Non-pigmented ciliary epithelial cell (primary cell): ENCODE measurements at regions not wholly inside any gene's neighbourhood (a gene's known extent, or its start where the extent isn't known, plus 50 kb on each side); places are given as distances from the start of the nearest gene placed in this dataset.

ENCODE experiments used
- DNase-seq: peaks from one replicate; pipeline ENCODE4 v3.0.0-alpha.2; 2010; ENCODE audit warnings: low read depth

DNA sequence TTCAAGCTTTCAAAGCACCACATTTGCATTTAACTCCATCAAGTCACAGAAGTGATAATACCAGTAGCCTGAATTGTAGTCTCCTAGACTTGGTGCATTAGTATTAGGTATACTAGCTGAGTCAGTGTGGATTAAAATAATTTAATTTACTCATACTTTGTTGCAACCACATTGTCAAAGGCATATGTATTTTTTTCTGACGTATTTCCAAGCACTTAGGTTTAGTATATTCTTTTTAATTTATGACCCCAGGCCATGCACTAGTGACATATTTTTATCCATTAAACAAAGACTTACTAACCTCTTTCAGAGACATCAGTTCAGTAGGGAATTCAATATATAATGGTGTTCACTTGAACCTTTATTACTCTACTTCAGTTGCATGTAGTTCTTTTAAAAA lies 1894.5 kb downstream of the NCAM2 start:
- DNase-seq, result no peak

DNA sequence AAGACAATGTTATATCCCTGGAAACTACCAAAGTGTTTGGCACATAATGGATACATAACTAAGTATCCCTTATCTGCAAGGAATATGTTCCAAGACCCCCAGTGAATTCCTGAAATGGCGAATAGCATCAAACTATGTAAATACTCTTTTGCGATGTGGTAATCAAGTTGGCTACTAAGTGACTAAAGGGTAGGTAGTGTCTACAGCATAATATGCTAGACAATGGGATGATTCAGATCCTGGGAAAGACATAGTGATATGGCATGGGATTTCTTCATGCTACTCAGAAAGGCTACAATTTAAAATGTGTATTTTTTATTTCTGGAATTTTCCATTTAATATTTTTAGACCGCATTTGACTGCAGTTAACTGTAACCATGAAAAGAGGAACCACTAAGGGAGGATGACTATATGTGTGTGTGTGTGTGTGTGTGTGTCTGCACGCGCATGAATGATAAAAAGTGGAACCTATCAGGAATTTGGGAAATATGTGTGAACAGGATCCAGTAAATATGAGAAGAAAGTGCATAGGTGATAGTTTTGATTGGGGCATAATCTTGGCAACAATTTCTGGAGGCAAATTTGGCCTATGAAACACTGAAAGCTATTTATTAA lies 1899.9 kb downstream of the NCAM2 start:
- no peak for DNase-seq

DNA sequence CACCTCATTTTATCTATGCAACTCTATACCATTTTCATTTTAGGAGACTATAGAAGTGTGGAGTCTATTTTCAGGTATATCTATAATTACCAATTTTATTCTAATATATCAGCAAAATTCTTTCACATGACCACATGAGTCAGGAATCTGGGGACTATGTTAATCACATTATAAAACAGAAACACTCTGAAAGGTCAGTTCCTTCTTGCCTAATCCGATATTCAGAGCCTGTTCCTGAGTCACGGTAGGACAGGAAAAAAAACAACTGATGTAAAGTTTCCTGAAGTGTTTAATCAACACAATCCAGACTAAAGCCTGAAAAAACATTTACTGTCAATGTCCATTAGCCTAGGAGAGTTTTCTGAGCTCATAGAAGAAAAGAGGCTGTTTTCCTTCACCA lies 1902.3 kb downstream of the NCAM2 start:
- no peak for DNase-seq

DNA sequence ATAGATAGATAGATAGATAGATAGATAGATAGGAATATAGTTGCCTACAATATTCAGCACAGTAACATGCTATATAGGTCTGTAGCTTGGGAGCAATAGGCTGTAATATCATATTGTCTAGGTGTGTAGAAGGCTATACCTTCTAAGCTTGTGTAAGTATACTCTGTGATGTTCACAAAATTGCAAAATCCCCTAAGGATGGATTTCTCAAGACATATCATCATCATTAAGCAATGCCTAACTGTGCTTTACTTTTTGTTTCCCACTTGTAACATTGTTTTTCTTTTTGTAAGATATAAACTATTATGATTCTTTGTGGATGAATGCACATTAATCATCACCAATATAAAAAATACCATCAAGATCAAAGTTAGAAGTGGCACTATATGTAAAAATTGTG lies 1905.6 kb downstream of the NCAM2 start:
- DNase-seq, result no peak

DNA sequence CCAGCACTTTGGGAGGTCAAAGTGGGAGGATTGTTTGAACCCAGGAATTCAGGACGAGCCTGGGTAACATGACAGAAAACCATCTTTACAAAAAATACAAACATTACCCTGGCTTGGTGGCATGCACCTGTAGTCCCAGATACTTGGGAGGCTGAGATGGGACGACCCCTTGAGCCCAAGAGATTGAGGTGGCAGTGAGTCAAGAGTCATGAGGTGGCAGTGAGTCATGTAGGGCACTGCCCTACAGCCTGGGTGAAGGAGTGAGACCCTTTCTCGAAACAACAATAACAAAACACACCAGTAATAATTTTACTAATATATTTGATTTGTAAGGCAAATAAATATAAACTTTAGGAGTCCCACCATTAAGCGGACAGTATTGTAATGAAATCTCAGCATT lies 1906.2 kb downstream of the NCAM2 start:
- DNase-seq, result no peak

DNA sequence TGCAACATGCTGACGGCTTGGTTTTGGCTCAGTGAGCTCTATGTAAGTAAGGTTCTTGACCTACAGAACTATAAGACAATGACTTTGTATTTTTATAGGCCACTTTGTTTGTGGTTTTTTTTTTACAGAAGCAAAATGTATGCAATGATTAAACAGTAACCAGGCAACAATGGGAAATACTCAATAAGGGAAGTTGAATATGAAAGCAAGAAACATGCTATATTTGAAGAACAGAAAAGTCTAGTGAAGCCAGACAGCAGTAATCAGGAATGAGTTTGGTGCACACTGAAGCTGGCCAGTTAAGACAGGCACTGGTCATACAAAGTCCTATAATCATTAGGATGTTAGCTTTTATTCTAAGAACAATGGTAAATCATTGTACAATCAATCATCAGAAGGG lies 1926.8 kb downstream of the NCAM2 start:
- DNase-seq, result no peak

DNA sequence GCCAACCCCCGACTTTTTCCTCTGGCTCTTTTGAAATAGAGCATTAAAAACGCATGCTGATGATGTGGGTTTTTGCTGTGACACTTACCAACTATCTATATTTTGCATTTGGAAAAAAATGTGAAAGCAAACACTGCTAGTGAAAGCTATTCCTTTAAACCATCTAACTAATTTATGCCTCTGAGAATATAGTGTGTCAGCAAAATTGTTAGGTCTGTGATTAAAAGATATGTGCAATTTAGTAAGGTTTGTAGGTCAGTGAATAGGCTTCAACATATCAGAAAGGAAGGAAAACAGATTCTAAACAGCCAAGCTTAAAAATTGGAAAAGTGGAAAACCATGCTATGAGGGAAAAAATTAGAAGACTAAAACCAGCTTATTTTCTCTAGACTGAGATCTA lies 1929.3 kb downstream of the NCAM2 start:
- no peak for DNase-seq

DNA sequence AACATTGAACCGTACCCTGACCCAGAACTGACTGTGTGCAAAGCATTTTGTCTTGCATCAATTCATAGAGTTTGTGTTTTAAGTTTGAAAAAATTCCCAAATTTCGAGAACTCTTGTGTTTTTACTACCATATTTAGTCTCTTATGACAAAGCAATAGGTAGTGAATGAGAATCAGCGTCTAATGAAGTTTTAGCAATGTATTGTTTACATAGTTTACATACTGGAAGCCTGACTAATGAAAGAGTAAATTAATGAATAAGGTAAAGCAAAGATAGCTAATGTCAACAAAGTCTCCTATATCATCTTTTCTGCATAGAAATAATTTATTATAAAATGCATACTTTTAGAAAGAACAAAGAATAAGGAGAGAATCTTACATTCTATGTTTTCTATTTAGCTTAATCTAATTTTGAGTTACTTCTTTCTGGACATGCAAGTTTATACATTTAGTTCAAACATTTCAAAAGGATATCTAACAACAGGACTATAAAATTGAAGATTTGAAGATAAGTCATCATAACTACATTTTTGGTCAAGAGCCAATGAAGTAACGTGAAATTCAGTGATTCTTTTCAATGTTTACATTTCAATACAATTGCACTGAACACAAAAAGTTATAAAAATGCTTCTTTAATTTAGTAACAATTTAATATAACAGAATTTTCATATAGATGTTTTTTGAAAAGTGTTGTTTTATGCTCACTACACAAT lies 1943.7 kb downstream of the NCAM2 start:
- no peak for DNase-seq

DNA sequence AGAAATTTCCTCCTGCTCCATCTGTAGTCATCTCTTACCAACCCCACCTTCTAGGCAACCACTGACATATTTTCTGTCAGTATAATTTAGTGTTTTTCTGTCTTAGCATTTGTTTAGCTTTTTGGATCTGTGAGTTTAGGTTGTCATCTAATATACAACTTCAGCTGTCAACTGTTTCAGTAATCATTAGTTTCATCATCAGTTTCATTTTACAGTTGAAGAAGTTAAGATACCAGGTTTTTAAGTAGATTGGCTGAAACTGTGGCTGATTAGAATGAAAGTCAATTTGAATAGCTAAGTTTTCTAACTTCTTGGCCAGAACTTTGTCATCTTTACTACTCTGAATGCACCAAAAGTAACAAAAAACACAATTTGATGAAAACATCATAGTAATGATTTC lies 1957.3 kb downstream of the NCAM2 start:
- DNase-seq, result no peak

DNA sequence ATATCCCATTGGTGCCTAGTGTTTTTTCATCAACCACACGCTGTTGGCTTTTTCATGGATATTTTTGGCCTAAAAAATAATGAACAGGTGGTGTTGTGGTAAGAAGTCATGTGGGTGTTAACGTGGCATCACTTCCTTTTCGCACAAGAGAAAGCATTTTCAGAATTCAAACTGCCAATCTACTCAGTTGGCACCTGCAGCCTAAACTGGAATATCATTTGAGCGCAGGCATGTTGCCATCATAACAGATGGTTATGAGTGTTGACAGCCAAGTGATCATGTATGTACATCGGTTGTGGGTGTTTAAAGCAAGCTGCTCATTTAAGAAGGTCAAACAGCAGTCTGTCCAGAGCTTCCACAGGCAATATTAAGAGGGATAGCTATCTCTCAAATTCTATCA lies 1963.0 kb downstream of the NCAM2 start:
- no peak for DNase-seq

DNA sequence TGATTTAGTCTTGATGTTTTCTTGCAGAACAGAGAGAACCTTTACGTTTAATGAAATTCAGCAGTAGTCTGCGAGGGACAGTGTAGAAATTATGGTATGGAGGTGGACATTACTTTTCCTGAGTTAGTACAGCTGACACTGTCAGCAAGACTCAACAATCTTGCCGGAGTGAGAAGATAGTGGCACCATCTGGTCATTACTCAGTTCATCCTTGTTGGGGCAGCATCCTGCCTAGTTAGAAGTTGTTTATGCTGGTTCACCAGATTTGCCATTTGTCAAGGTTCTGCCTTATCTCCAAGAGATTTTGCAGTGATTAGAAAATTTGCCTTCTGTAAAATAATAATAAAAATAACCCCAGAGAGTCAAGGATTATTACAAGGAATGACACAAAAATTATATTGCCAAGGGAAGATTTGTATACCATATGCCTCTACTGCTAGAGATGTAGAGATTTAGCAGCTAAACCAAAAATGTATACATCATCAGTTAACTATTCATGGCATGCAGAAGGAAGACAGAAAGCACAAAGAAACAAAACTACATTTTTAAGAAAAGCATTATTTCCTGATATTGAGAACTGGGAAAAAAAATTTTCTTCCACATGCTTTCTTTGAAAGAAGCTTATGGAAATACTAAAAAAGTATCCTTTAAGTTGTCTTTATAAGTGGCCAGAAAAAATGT lies 1967.4 kb downstream of the NCAM2 start:
- no peak for DNase-seq

DNA sequence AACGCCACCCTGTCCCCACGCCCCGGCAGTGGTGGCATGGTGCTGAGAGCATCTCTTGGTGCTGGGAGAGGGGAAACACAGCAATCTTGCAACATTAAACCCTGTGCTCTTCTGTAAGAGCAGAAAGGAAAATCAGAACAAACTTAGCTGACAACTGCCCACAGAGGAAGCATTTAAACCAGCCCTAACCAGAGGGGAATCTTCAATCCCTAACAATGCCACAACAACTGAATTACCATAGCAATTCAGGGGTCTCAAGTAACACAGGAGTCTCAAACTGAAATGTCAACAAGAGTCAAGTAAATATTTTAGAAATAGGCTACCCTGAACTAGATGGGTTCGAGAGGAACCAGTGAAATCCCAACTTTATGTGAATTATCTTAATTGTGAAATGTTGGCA lies 1983.6 kb downstream of the NCAM2 start:
- DNase-seq, result no peak

DNA sequence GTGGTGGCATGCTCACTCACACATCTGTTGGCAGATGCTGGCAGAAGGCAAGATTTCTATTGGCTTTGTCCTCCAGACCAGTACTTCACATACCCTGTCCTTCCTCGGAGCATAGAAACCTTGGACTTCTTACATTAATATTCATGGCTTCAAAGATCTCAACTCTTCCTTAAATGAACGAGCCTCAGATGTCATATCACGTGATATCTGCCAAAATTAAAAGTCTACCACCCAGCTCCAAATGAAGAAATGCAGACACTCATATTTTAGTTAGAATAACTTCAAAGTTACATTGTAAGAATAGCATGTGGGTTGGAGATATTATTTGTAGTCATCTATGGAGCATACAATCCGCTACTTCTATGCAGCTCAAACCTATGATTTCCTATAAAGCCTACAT lies 1994.9 kb downstream of the NCAM2 start:
- no peak for DNase-seq

DNA sequence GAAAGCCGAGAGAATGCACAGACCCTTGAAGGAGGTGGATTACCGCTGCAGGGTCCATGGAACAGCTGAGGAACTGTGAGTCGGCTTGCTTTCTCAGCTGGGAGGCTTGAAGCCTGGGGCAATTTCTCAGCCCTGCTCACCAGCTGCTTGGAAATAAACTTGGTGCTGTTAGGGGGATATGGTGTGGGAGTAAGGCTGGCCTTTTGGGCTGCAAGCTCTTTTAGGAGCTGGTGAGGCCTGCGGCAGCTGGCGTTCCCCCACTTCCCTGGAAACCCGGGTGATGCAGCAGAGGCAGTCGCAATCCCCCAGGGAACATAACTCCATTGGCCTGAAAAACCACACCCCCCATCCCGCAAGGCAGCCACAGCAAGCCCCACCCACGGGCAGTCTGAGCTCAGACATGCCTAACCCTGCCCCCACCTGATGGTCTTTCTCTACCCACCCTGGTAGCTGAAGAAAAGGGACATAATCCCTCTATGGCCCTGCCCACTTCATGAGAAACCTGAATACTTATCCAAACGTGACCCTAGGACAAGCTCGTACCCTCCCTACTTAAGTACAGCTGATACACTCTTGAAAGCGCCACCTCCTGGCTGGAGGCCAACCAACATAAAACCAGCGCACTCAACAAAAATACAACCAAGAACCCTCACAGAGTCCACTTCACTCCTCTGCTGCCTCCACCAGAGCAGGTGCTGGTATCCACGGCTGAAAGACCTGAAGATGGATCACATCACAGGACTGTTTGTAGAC lies 1995.8 kb downstream of the NCAM2 start:
- no peak for DNase-seq

DNA sequence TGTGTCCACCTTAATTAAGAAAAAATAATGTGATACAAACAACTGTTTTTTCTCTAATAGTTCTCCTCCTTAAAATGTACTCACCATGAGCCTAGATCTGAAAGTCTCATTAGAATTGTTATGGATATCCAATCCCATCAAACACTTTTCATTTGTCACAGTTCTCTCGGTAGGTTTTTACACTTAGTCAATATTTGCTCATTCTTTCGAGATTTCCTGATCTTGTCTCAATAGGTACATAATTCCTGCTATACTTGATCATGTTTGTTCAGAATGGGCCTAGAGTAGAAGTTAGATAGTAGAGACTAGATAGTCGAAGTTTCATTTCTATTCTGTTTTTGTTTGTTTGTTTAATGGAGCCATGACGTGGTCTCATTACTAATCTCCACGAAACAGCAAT lies 2005.7 kb downstream of the NCAM2 start:
- DNase-seq, result no peak

DNA sequence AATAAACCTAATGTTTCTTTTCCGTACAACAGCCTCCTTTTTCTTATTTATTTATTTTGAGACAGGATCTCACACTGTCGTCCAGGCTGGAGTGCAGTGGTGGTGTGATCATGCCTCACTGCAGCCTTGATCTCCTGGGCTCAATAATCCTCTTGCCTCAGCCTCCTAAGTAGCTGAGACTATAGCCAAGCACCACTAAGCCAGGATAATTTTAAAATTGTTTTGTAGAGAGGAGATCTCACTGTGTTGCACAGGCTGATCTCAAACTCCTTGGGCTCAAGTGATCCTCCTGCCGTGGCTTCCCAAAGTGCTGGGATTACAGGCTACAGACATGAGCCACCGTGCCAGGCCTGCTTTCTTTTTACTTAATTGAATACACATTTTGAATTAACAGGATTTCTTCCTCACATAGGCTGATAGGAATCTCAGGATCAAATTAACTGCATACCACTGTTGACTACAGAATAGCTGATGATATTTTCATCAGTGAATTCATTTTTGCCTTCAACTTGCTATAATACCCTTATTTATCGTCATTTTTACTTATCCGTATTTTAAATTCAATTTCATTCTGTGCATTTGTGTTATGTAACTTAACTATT lies 2010.5 kb downstream of the NCAM2 start:
- DNase-seq, result no peak

DNA sequence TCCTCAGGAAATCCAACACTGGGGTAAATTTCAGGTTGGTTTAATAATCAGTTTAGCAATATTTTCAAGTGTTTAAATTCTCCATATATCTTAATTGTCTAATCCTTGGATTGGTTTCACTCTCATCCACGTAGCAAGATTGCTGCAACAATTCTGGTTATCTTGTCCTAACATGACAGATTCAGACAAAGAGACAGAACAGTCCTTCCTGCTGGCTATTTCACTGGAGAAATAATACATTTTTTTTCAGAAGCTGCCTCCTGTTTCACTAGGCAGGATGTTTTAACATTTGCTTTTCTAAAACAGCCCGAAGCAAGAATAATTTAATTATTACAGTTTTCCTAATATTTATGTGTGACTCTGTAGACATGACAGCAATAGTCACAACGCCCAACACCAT lies 2011.2 kb downstream of the NCAM2 start:
- no peak for DNase-seq

DNA sequence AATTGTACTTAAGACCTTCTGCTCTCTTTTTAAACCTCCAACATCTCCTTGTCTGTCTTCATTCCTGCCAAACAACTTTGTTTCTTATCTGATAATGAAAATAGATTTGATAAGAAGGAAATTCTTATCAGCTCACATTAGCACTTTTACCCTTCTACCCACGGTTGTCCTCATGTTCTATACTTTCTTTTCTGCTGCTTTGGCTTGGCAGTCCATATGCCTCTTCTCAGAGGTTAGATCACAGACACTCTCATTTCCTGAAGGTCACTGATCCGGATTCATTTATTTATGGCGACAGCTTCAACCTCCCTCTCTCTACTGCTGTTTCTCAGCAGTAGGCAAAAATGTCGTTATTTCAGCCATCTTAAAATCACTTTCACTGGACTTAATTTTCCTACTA lies 2015.8 kb downstream of the NCAM2 start:
- DNase-seq, result no peak

DNA sequence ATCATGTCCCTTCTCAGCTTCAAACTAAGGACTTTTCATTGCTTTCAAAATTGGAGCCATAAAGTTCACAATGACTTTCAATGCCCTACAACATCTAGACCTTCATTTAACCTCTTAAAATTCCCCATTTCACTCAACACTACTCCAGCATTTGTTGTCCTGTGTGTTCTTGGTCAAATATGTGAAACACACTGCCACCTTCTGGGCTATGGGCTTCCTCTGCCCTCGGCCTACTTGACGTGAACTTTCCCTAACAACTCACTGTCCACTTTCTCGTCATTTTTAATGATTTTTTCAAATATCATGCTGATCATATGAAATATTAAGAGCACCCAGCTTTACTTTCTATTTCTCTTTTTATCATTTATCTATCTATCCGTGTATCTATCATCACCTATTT lies 2018.4 kb downstream of the NCAM2 start:
- DNase-seq, result no peak

DNA sequence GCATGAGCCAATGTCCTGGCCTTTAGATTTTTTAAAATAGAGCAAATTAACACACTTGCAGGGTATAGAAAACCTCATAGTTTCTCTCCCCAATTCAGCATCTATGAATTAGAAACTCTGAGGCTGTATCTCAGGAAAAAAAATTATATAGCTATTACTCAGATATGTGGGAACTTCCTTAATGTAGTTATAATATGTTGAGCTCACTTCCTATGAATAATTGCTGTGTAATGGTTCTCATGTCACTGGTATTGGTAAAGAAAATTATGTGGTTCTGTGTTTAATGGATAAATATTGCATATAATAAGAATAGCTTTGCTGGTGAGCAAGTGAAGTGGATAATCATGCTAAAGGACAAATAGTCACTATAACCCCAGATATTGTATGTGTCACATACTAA lies 2019.8 kb downstream of the NCAM2 start:
- DNase-seq, result no peak

DNA sequence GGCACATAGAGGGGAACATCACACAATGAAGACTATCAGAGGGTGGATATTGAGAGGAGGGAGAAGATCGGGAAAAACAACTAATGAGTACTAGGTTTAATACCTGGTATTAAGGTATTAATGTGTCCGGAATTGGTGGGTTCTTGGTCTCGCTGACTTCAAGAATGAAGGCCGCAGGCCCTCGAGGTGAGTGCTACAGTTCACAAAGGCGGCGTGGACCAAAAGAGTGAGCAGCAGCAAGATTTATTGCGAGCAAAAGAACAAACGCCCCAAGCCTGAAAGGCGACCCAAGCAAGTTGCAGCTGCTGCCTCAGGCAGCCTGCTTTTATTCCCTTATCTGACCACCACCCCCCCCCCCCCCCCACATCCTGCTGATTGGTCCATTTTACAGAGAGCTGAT lies 2022.8 kb downstream of the NCAM2 start:
- DNase-seq, result no peak

DNA sequence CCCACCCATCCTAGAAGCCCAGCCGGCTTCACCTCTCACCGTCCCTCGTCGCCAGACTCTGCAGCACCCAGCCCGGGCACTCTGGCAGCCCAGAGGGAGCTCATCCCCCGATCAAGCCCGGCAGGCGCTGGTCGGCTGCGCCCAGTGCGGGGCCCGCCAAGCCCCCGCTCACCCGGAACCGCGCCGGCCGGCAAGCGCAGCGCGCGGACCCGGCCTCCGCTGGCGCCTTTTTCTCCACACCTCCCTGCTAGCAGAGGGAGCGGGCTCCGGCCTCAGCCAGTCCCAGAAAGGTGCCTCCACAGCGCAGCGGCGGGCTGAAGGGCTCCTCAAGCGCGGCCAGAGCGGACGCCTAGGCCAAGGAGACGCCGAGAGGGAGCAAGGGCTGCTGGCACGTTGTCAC lies 2023.3 kb downstream of the NCAM2 start:
- no peak for DNase-seq

DNA sequence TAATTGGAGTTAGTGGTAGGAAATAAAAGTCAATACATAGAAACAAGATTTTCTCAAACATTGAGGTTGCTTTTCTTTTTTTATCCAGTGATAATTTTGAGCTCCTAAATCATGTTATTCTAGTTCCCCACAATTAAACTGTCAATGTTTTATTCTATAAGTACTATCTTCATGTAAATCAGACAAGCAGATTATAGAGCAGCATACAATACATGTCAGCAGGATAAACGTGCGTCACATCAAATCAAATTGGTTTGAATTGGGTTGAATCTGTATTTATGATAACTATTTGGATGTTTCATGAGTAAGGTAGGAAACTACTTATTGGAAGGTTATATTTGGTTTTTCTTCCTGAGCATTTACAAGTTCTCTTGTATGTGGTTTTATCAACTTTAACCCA lies 2028.7 kb downstream of the NCAM2 start:
- no peak for DNase-seq
